GM12874 (cell line): ENCODE measurements at regions not wholly inside any gene's neighbourhood (a gene's known extent, or its start where the extent isn't known, plus 50 kb on each side); places are given as distances from the start of the nearest gene placed in this dataset.
A peak's percentile ranks its signal among the peaks of the same experiment; 100 is the strongest.

Experiments used
- CTCF ChIP-seq: IDR thresholded peaks from 2 replicates; pipeline ENCODE4 v1.5.1; 2011; ENCODE audit warnings: low read depth, mild to moderate bottlenecking, control low read depth, low read length, moderate library complexity; ENCODE audit not compliant: insufficient read depth

GRCh38 chr3:153958635-153959595, 162.3 kb upstream of the ARHGEF26 start:
- TF ChIP-seq CTCF: no peak

- no peak for TF ChIP-seq CTCF
These were observed 160.6 kb upstream of the ARHGEF26 start for GRCh38 chr3:153960458-153961074.

- TF ChIP-seq CTCF: no peak
These were observed 159.7 kb upstream of the ARHGEF26 start for GRCh38 chr3:153961494-153961893.

- TF ChIP-seq CTCF: no peak
These were observed 158.2 kb upstream of the ARHGEF26 start for GRCh38 chr3:153963012-153963411.

GRCh38 chr3:153967260-153967659, 153.9 kb upstream of the ARHGEF26 start:
- TF ChIP-seq CTCF: no peak

GRCh38 chr3:153970047-153970446, 151.1 kb upstream of the ARHGEF26 start:
- no peak for TF ChIP-seq CTCF

- peak; percentile 54 for TF ChIP-seq CTCF
These were observed 150.3 kb upstream of the ARHGEF26 start for GRCh38 chr3:153970741-153971347.
